GM10266 (cell line): ENCODE measurements at regions not wholly inside any gene's neighbourhood (a gene's known extent, or its start where the extent isn't known, plus 50 kb on each side); places are given as distances from the start of the nearest gene placed in this dataset.

Experiments used
- DNase-seq: peaks from one replicate; pipeline ENCODE4 v3.0.0; 2012; ENCODE audit errors: extremely low spot score
- TF ChIP-seq, protein P1 (sequence below): IDR thresholded peaks from 2 replicates; pipeline ENCODE4 v1.5.1; 2012; ENCODE audit warnings: mild to moderate bottlenecking, low read depth; ENCODE audit not compliant: control insufficient read depth, insufficient read depth; ENCODE audit errors: missing control alignments

DNA sequence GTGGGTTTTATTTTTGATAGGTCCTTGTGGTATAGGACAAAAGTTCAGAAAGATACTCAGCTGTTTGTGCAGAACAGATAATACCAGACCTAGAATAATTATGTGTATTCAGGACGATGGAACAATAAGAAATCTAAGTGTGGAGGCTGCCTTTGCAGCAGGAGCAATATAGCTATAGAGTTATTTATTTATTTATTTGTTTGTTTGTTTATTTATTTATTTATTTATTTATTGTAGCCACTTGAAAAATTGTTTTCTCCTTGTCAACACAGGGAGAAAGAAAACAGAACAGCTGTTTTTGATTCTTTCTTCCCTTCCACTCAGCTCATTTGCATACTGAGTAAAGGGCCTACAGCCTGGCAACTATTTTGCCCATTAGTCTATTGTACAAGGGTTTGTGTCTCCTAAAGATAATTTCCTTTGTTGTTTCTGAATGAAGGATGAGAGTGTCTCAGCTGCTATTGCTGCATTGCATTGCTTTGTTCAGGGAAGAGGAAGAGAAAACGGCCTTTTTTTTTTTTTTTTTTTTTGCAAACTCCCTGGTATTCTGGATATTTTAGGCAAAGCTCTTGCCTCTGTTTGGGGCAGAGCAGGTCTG lies 56.0 kb upstream of the ESX1 start:
- TF ChIP-seq, protein P1, sequence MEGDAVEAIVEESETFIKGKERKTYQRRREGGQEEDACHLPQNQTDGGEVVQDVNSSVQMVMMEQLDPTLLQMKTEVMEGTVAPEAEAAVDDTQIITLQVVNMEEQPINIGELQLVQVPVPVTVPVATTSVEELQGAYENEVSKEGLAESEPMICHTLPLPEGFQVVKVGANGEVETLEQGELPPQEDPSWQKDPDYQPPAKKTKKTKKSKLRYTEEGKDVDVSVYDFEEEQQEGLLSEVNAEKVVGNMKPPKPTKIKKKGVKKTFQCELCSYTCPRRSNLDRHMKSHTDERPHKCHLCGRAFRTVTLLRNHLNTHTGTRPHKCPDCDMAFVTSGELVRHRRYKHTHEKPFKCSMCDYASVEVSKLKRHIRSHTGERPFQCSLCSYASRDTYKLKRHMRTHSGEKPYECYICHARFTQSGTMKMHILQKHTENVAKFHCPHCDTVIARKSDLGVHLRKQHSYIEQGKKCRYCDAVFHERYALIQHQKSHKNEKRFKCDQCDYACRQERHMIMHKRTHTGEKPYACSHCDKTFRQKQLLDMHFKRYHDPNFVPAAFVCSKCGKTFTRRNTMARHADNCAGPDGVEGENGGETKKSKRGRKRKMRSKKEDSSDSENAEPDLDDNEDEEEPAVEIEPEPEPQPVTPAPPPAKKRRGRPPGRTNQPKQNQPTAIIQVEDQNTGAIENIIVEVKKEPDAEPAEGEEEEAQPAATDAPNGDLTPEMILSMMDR = no peak
- DNase-seq = no peak

- no peak for DNase-seq
- TF ChIP-seq, protein P1 = no peak
These were observed 55.4 kb upstream of the ESX1 start for GRCh38 chrX:104310090-104310489.

- TF ChIP-seq, protein P1 = no peak
- DNase-seq = no peak
These were observed 54.4 kb upstream of the ESX1 start for GRCh38 chrX:104309169-104309568.

DNA sequence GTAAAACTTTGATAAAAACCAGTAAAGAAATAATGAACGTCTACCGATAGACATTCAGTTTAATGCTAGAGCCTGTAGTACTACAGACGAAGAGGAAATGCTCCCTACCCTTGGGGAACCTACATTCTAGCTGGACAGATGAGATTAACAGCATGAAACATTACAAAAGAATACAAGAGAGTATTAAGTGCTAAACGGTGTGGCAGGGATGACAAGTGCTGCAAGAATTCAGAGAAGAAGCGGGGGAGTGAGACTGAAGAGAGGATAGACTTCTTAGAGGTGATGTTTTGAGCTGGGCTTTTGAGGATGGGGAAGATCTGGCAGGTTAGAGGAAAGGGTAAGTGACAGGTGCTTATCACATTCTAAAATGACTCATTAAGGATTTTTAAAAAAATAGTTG lies 52.6 kb upstream of the ESX1 start:
- TF ChIP-seq, protein P1 = no peak
- no peak for DNase-seq

DNA sequence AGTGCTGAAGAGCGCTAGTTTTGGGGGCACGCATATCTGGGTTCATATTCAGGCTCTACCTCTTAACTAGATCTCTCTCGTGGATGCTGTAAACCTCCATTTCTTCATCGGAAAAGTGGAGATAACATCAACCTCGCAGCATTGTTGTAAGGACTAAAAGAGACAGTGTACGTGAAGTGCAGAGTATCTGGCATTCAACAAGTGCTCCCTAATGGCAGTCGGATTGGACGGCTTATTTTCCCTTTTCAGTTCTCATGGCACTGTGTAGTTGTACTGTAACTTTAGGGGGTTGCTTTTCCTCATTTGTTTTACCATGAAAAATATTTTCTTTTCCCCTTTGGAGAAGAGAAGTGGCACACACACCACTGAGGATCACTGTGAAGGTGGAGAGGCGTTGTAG lies 51.4 kb upstream of the ESX1 start:
- DNase-seq = no peak
- TF ChIP-seq, protein P1 = no peak
